Endothelial cell of umbilical vein (primary cell): ENCODE measurements at regions not wholly inside any gene's neighbourhood (a gene's known extent, or its start where the extent isn't known, plus 50 kb on each side); places are given as distances from the start of the nearest gene placed in this dataset.

ENCODE experiments used
- CTCF ChIP-seq, 2 donors: IDR thresholded peaks; 1 replicate in 1 of 2; 2 replicates in 1 of 2; pipeline ENCODE4 v1.5.1; 2011; ENCODE audit warnings: low read length in 2 of 2, mild to moderate bottlenecking in 2 of 2, moderate library complexity in 2 of 2, control low read depth in 1 of 2, inconsistent platforms in 1 of 2, low read depth in 1 of 2; ENCODE audit not compliant: insufficient read depth in 1 of 2; ENCODE audit errors: extremely low read depth in 1 of 2
- EZH2 ChIP-seq: IDR thresholded peaks from 2 replicates; pipeline ENCODE4 v1.6.1; 2012; ENCODE audit warnings: borderline replicate concordance, low read depth, mild to moderate bottlenecking, moderate library complexity, low read length, inconsistent platforms; ENCODE audit not compliant: severe bottlenecking
- FOS ChIP-seq: IDR thresholded peaks from 2 replicates; pipeline ENCODE4 v1.6.1; 2011; ENCODE audit warnings: mild to moderate bottlenecking, low read length, moderate library complexity, borderline replicate concordance; ENCODE audit not compliant: insufficient read depth
- JUN ChIP-seq: IDR thresholded peaks from 2 replicates; pipeline ENCODE4 v1.6.1; 2011; ENCODE audit warnings: borderline replicate concordance, low read depth; ENCODE audit not compliant: insufficient read length, insufficient read depth
- MAX ChIP-seq: IDR thresholded peaks from 2 replicates; pipeline ENCODE4 v1.6.1; 2011; ENCODE audit not compliant: insufficient read depth, insufficient read length
- MYC ChIP-seq: IDR thresholded peaks from one replicate; pipeline ENCODE4 v1.6.1; 2011; ENCODE audit warnings: mild to moderate bottlenecking, low read depth, low read length
- POLR2A ChIP-seq: IDR thresholded peaks from 2 replicates; pipeline ENCODE4 v1.6.1; 2012; ENCODE audit warnings: low read depth, mild to moderate bottlenecking, control low read depth, low read length
- POLR2AphosphoS5 ChIP-seq: IDR thresholded peaks from 2 replicates; pipeline ENCODE4 v1.6.1; 2012; ENCODE audit warnings: low read depth, mild to moderate bottlenecking, control low read depth, low read length, moderate library complexity; ENCODE audit not compliant: insufficient read depth

- TF ChIP-seq EZH2: no peak
- TF ChIP-seq POLR2A: no peak
- no peak for TF ChIP-seq JUN
- no peak for TF ChIP-seq CTCF (IDR thresholded peaks at IDR 0.05; ENCODE audit: extremely low read depth in 1 of 2, insufficient read depth in 1 of 2, low read depth in 1 of 2, low read length in 2 of 2)
- no peak for TF ChIP-seq POLR2AphosphoS5
- TF ChIP-seq FOS: no peak
- no peak for TF ChIP-seq MYC
- no peak for TF ChIP-seq MAX
These were observed 62.0 kb upstream of the SRD5A2 start for GRCh38 chr2:31642707-31643106.
